Adrenal gland (tissue), 5 donors: ENCODE measurements at regions not wholly inside any gene's neighbourhood (a gene's known extent, or its start where the extent isn't known, plus 50 kb on each side); places are given as distances from the start of the nearest gene placed in this dataset.

Experiments
- POLR2A ChIP-seq, 2 donors: fragments of 450-650 bp; IDR thresholded peaks; one replicate each; pipeline ENCODE4 v1.6.1; 2017; ENCODE audit warnings: antibody characterized with exemption in 2 of 2, mild to moderate bottlenecking in 2 of 2, moderate library complexity in 1 of 2
- TF ChIP-seq, protein P1 (sequence below), 6 experiments: fragments of 450-650 bp in 4 of 6; fragments of 200-600 bp in 2 of 6; sonication (generic) in 1 of 6; IDR thresholded peaks; 1 replicate in 5 of 6; 2 replicates in 1 of 6; pipeline versions ENCODE4 v1.5.1 to v1.8.0; 2016 to 2021; ENCODE audit warnings: antibody characterized with exemption in 6 of 6, mild to moderate bottlenecking in 2 of 6, moderate library complexity in 1 of 6
- donor health status: DM: no; HTN: no; CAD: no.

DNA sequence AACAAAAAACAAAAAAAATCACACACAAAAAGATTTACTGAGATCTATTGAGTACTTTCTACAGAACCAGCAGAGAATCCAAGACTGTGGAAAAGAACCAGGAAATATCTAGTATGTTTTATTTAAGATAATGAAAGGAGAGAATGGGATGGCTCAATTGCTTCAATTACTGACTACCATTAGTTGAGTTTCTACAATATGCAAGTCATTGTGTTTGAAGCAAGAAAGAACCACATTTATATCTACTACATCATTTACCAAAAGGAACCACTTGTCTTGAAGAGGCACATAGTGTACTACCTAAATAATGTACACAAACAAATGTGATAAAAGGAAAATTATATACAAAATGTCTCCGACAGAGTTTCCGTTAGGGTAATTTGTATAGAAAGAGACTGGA, 325.9 kb upstream of the TNC start:
- no peak for TF ChIP-seq POLR2A (IDR thresholded peaks at IDR 0.05)
- TF ChIP-seq, protein P1, sequence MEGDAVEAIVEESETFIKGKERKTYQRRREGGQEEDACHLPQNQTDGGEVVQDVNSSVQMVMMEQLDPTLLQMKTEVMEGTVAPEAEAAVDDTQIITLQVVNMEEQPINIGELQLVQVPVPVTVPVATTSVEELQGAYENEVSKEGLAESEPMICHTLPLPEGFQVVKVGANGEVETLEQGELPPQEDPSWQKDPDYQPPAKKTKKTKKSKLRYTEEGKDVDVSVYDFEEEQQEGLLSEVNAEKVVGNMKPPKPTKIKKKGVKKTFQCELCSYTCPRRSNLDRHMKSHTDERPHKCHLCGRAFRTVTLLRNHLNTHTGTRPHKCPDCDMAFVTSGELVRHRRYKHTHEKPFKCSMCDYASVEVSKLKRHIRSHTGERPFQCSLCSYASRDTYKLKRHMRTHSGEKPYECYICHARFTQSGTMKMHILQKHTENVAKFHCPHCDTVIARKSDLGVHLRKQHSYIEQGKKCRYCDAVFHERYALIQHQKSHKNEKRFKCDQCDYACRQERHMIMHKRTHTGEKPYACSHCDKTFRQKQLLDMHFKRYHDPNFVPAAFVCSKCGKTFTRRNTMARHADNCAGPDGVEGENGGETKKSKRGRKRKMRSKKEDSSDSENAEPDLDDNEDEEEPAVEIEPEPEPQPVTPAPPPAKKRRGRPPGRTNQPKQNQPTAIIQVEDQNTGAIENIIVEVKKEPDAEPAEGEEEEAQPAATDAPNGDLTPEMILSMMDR (IDR thresholded peaks at IDR 0.05): no peak
